Stimulated activated CD4-positive, alpha-beta T cell treated with anti-CD3 and anti-CD28 coated beads, Interleukin-1b, Interleukin-23, amount 100 ng/mL, for 48 hours (primary cell): ENCODE measurements at regions not wholly inside any gene's neighbourhood (a gene's known extent, or its start where the extent isn't known, plus 50 kb on each side); places are given as distances from the start of the nearest gene placed in this dataset.

Source experiments
- DNase-seq: peaks from one replicate; pipeline ENCODE4 v3.0.0-alpha.2; 2020

DNA sequence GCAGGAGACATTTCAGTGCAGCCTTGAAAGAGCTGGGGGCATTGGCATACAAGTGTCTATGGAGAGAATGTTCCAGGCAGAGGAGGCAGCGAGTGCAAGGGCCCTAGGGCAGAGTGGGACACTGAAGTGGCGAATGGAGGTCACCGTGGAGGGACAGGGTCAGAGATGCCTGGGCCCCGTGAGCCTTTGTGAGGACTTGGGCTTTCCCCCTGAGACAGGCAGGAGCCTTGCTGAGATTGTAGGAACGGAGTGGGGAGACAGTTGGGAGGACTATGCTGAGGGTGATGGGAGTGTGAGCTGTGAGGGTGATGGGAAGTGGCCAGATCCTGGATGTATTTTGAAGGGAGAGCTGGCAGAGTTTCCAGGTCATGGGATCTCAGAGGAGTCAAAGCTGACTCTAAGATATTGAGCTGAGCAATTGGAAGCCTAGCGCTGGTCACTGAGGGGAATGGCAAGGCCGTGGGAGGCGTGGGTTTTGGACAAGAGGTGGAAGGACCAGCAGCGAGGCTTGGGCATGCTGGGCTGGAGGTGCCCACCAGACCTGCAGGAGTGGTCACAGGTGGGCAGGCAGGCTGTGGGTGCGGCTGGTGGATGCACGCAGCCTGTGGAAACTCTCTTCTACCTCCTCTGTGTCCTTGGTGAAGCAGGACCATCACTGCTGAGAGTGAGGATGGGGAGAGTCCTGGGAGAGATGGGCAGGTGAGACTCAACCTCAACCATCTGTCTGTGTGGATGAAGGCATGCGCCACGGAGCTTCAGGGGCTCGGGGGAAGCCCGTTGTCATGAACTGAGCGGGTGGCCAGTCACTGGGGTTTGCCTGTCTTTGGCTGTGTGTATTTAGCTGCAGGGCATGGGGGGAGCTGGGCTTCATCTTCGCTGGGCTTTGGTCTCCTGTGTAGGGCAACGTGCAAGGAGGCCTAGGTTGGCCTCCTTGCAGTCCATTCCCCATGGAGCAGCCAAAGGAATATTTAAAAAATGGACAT is 241.2 kb upstream of the HS6ST1 start:
- DNase-seq = no peak

GRCh38 chr2:128560718-128561117 is 242.1 kb upstream of the HS6ST1 start:
- DNase-seq = no peak

DNA sequence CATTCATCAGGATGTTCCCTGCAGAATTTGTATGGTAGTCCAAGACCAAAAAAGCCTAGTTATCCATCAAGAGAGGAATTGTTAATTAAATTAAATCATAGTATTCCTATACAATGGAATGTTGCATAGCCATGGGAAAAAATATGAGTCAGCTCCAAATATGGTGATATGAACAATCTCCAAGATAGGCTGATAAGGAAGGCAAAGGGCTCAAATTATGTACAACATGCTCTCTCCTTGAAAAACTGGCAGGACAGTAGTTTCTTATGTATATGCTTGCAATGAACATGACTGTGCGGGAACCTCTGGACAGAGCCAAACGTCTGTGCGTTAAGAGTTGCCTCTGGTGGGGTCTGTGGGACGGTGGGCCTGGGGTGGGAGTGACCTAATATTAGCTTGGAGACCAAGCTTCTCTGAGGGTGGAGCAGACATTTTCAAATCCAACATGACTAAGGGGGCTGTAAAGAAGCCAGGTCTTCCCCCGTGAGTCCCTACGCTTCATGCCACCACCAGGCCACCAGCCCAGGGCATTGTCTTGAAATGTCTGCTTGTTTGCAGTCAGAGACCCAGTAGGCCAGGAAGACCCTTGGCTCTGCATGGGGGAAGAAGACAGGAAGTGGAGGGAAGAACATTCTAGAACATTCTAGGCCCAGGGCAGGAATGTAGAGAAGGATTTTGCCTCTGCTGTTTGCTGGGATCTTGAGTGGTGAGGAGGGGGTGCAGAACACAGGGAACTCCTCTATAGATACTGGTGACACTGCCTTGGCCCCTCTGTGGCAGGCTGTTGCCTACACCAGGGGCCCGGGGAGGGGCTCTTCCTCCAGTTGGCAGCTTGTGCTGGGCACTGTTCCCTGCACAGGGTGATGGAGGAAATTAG is 244.0 kb upstream of the HS6ST1 start:
- DNase-seq = no peak

GRCh38 chr2:128563348-128563687 is 244.7 kb upstream of the HS6ST1 start:
- no peak for DNase-seq

DNA sequence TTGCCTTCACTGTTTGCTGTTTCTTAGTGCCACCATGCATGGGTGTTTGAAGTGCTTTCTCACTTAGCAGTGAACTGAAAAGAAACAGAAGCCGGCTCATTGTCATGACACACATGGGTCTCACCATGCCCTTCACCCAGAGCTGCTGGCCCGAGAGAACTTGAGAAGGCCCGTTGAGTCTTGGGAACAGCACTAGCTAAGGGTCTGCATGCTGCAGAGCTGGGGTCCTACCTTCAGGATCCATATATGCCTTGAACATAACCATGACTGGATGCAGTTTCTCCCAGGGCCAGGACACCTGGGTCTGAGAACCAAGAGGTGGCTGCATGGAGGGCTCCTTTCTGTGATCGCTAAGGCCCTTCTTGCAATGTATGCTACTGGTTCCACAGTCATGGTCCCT is 245.5 kb upstream of the HS6ST1 start:
- DNase-seq = no peak

DNA sequence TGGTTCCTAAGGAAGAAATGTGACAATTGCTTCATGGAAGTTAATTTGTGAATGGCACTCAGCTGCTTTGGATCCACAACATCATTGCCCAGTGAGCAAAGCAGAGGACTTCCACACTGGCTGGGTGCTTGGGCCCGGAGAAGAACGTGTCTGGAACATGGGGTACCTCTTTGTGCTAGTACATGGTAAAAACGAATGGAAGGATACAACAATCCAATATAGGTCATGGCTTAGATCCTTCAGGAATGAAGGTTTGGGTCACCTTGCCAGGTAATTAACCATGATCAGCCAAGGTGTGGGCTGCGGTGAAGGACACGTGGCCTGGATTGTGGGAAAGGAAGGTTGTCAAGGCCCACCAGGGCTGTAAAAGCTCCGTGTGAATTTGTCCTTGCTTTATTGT is 245.9 kb upstream of the HS6ST1 start:
- no peak for DNase-seq

DNA sequence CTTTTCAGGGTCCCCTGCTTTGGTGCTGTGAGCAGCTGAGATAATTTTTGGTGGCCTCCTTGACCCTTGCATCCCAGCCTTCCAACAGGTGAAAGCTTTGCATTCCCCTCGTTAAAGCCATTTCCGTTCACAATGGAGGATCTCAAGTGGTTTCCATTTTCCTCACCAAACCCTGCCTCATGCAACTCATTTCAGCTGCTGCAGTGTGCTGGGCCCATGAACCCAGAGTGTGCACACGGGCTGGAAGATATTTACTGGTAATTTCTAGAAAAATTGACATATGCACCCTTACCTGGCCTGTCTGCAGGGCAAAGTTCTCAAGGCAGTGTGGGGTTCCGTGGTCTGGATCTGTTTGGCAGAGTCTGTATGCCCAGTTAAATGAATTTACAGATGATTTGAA is 246.8 kb upstream of the HS6ST1 start:
- DNase-seq = no peak

DNA sequence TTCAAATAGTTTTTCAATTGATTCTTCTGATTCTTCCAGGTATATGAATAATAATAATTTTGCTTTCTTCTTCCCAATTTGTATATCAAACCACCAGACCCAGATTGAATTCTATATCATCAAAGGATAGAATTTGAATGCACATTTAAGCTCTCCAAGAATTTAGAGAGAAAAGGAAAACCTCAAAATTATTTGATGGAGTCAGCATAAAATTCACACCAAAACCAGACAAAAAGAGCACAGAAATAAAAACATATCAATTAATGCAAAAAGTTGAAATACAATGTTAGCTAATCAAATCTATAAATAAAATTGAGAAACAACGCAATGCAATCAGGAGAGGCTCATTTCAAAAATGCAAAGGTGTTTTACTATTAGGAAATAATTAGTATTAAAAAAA is 248.0 kb upstream of the HS6ST1 start:
- no peak for DNase-seq

GRCh38 chr2:128568106-128568505 is 249.4 kb upstream of the HS6ST1 start:
- DNase-seq = no peak

- no peak for DNase-seq
These were observed 254.4 kb upstream of the HS6ST1 start for GRCh38 chr2:128573116-128573515.

DNA sequence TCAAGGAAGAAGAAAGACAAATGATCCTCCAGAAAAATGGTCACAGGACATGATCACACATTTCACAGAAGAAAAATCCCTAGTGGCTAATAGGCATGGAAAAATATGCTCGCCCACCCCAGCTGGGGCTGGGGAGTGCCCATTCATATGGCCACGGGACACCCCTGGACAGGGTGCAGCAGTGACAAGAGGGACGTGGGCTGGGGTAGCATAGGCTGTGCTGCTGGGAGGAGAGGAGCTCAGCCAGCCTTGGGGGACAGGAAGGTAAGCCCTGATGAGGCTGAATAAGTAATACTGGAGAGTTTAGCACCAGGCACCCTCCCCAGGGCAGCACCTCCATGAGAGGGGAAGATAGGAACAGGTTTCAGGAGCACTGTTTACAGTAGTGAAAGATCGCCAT is 254.9 kb upstream of the HS6ST1 start:
- DNase-seq = no peak

- DNase-seq = no peak
These were observed 258.7 kb upstream of the HS6ST1 start for GRCh38 chr2:128577141-128577930.

DNA sequence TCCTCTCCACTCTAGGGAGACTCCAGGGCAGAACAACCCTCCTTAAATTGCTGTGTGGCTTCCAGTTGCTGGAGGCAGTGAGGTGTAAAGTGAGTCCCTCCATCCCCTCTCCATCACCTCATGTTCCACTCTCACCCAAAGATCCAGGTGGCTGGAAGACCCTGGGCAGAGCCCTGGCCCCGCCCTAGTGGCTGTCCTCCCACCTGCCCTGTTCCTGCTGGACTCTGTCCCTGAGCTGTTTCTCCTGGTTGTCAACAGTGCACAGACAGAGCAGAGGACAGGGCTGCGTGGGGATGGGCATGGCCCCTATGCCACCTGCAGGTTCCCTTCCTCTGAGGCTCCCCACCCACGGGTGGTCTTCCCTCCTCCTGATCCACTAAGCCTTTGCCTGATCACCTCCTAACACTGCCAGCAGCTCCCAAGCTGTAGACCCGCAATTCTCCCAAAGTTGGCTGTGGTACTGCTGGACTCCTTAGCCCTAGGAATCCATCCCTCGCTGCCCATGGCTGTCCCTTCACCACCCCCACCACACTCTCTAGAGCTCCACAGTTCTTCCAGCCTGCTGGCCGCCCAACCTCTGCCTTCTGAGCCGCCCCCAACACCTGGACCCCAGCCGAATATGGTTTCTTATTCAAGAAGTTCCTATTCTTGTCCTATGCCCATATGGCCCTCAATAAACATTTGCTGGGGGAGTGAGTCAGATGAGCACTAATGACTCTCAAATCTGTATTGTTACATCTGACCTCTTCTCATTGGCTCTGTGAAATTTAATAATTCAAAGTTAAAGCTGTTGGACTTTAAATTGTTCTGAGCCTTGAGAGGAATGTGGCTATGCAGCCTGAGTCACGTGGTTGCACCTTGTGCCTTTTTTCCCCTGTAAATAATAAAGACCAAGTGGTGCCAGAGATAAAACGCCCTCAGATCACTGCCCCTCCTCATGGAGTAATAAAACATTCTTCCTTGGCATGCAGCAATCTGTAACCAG is 260.0 kb upstream of the HS6ST1 start:
- no peak for DNase-seq

DNA sequence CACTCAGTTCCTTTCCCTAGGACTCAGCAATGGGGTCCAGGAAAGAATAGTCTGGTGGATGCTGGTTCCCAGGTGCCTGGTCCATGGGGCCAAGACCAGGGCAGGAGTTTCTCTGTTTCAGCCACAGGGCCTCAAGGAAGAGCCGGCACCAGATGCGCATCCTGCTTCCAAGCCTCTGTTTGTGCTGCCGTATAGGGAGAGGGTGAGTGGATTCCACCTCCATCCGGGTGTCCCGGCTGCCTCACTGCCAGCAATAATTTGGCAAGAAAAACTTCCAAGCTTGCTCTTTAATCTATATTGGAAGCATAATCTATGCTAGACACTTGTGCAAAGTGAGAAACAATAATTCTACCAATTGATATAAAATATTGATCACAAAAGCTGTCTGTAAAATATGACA is 261.2 kb upstream of the HS6ST1 start:
- DNase-seq = no peak

GRCh38 chr2:128580988-128581848 is 262.6 kb upstream of the HS6ST1 start:
- no peak for DNase-seq

DNA sequence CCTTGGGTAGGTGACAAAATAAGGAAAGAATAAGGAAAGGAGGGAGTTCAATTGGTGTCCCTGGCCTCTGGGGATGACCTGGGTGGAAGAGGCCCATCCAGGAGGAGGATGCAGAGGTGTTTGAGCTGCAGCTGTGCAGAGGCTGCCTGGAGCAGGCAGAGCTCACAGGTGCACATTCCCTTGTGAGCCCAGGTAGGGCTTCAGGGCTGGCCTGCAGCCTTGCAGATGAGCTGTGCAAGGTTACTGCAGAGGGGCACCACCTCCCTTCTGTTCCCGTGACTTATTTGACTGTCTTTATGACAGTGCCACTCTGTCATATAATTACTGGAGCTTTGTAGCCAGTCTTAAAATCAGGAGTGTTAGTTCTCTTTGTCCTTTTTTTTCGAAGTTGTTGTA is 263.2 kb upstream of the HS6ST1 start:
- no peak for DNase-seq

- no peak for DNase-seq
These were observed 265.7 kb upstream of the HS6ST1 start for GRCh38 chr2:128584296-128584890.

- no peak for DNase-seq
These were observed 267.0 kb upstream of the HS6ST1 start for GRCh38 chr2:128585706-128586105.

GRCh38 chr2:128589681-128590080 is 271.0 kb upstream of the HS6ST1 start:
- no peak for DNase-seq

DNA sequence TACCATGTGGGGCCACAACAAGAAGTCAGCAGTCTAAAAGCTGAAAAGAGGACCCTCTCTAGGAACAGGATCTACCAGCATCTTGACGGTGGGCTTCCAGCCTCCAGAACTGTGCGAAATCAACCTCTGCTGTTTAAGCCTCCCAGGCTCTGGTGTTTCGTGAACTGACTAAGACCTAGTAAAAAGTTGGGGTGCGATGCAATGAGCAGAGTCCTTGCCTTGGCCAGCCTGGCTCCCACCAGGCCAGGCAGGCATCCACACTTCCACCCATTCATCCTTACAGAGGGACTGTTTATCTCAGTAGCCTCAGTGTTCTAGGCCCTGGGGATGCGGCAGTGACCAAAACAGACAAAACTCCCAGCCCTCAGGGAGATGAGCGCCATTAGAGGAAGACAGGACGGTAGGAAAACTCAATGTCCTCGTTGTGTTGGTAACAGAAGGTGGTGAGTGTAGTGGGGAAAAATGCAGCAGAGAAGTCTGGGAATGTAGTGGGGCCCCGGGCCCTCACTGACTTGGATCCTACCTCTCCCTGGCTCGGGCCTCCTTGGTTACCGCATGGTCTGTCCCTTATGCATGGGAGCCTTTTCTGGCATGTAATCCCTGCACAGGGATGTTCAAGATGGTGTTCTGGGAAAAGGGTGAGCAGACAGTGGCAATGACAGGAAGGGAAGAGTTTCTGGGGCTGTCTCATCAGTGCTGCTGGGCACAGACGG is 271.8 kb upstream of the HS6ST1 start:
- no peak for DNase-seq
